ENCODE measurements at regions not wholly inside any gene's neighbourhood (a gene's known extent, or its start where the extent isn't known, plus 50 kb on each side); places are given as distances from the start of the nearest gene placed in this dataset.

DNA sequence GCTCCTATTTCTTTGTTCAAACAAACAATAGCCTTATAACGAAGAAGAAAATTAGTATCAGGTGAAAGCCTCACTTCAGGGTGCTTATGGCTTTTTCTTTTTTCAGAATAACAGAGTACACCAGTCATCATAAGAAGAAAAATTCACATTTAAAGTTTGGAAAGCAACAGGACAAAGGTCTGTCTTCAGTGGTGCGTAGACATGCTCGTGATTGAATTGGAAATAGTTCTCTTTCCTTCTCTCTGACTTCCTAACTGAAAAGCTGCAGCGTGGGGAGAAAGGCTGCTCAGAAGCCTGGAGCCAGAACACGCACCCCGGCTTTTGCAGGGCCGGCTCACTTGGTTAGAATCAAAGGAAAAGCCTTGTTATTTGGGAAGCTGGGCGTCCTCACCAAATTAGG lies 127.6 kb upstream of the ZNF516 start:
- no peaks in the 10 kb centered on the region for H3K4me1 ChIP-seq (ENCODE audit: insufficient read depth, low read length)
- DNase-seq = no peak
- peaks cover 2% of the 10 kb centered on the region for H3K27me3 ChIP-seq (ENCODE audit: insufficient read depth, low read length, poor library complexity)
- no peaks in the 10 kb centered on the region for H3K9me3 ChIP-seq (ENCODE audit: insufficient read depth, low read length, severe bottlenecking)
- ATAC-seq (ENCODE audit: insufficient read depth, low read depth) = no peak
- TF ChIP-seq EZH2 (IDR thresholded peaks at IDR 0.05; ENCODE audit: borderline replicate concordance, low read depth, low read length, severe bottlenecking) = no peak
- TF ChIP-seq, protein P1, sequence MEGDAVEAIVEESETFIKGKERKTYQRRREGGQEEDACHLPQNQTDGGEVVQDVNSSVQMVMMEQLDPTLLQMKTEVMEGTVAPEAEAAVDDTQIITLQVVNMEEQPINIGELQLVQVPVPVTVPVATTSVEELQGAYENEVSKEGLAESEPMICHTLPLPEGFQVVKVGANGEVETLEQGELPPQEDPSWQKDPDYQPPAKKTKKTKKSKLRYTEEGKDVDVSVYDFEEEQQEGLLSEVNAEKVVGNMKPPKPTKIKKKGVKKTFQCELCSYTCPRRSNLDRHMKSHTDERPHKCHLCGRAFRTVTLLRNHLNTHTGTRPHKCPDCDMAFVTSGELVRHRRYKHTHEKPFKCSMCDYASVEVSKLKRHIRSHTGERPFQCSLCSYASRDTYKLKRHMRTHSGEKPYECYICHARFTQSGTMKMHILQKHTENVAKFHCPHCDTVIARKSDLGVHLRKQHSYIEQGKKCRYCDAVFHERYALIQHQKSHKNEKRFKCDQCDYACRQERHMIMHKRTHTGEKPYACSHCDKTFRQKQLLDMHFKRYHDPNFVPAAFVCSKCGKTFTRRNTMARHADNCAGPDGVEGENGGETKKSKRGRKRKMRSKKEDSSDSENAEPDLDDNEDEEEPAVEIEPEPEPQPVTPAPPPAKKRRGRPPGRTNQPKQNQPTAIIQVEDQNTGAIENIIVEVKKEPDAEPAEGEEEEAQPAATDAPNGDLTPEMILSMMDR (IDR thresholded peaks at IDR 0.05; ENCODE audit: borderline replicate concordance, extremely low read depth, low read length, poor library complexity, severe bottlenecking) = no peak
- no peak overlapping the region for H3K4me2 ChIP-seq (ENCODE audit: insufficient read depth, low read length)
- no peaks in the 10 kb centered on the region for H3K36me3 ChIP-seq (ENCODE audit: insufficient read depth, low read length)
- no peaks in the 10 kb centered on the region for H3K79me2 ChIP-seq (ENCODE audit: insufficient read depth, low read length)
- H3K9ac ChIP-seq (ENCODE audit: low read depth, low read length) = no peak overlapping the region
- H3K27ac ChIP-seq (ENCODE audit: low read length) = no peak overlapping the region
- H3K4me3 ChIP-seq (ENCODE audit: low read depth in 1 of 2, low read length in 2 of 2) = no peak overlapping the region
- no peak overlapping the region for H2AFZ ChIP-seq (ENCODE audit: low read depth, low read length)
- H4K20me1 ChIP-seq (ENCODE audit: insufficient read depth, low read length) = no peaks in the 10 kb centered on the region

DNA sequence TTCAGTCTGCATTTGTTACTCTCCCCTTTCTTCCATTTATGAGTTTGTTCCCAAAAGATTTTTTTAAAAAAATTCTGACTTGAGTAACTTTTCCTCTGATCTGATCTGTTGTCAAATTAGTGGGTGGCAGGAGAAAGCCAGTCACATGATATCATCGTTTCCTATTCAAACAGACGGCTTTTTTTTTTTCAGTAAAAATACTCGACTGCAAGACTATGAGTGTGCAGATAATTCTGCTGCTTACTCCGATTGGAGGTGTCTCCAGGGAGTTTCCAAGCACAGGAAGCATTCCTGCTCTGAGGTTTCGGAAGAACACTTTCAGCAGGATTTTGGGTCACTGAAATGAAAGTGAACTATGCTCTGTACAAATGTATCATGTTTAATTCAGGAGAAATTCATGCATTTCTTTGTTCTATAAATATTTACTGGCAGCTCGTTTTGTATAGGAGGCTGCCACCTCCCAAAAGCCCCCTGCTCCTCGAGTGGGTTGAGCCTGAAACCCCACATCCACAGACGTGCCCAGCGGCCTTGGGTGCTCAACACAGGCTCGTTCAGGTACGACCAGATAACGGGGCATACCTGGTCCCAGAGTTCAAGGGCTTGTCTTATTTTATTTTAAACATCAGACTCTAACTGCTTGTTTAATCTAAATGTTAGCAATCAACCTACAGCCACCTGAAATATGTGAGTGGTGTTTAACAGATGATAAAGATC lies 126.9 kb upstream of the ZNF516 start:
- Histone ChIP-seq H3K9ac (ENCODE audit: low read depth, low read length) (no peak overlapping the region), H3K4me3 (ENCODE audit: low read depth in 1 of 2, low read length in 2 of 2) (no peak overlapping the region), H3K27ac (ENCODE audit: low read length) (no peak overlapping the region), H3K36me3 (ENCODE audit: insufficient read depth, low read length) (no peaks in the 10 kb centered on the region), H4K20me1 (ENCODE audit: insufficient read depth, low read length) (no peaks in the 10 kb centered on the region), H3K9me3 (ENCODE audit: insufficient read depth, low read length, severe bottlenecking) (no peaks in the 10 kb centered on the region), H2AFZ (ENCODE audit: low read depth, low read length) (no peak overlapping the region), H3K4me2 (ENCODE audit: insufficient read depth, low read length) (no peak overlapping the region), H3K4me1 (ENCODE audit: insufficient read depth, low read length) (no peaks in the 10 kb centered on the region), H3K79me2 (ENCODE audit: insufficient read depth, low read length) (no peaks in the 10 kb centered on the region), H3K27me3 (ENCODE audit: insufficient read depth, low read length, poor library complexity) (peaks cover 2% of the 10 kb centered on the region)
- no peak for DNase-seq
- TF ChIP-seq, protein P1 (IDR thresholded peaks at IDR 0.05; ENCODE audit: borderline replicate concordance, extremely low read depth, low read length, poor library complexity, severe bottlenecking) = no peak
- TF ChIP-seq EZH2 (IDR thresholded peaks at IDR 0.05; ENCODE audit: borderline replicate concordance, low read depth, low read length, severe bottlenecking) = no peak
- no peak for ATAC-seq (ENCODE audit: insufficient read depth, low read depth)

DNA sequence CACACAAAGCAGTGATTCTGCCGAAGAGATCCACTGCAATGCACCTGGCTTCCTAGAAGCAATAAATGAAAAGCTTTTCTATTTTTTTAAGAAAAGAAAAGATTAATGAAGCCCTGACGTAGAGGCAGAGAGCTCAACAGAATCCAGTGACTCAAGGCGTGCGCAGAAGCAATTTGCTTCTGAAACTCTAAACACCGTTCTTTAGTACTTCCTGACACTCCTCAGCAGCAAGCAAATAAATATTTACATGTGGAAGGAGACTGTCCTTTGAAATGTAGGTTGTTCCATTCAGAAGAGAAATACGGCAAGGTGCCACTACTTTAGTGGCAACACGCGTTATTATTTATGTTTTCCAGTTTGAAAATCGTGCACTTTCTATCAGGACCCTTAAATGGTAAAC lies 126.2 kb upstream of the ZNF516 start:
- H3K36me3 ChIP-seq (ENCODE audit: insufficient read depth, low read length) = no peaks in the 10 kb centered on the region
- H3K27me3 ChIP-seq (ENCODE audit: insufficient read depth, low read length, poor library complexity) = peaks cover 2% of the 10 kb centered on the region
- ATAC-seq (ENCODE audit: insufficient read depth, low read depth) = no peak
- no peak overlapping the region for H3K27ac ChIP-seq (ENCODE audit: low read length)
- H3K4me2 ChIP-seq (ENCODE audit: insufficient read depth, low read length) = no peak overlapping the region
- no peaks in the 10 kb centered on the region for H4K20me1 ChIP-seq (ENCODE audit: insufficient read depth, low read length)
- no peak overlapping the region for H3K4me3 ChIP-seq (ENCODE audit: low read depth in 1 of 2, low read length in 2 of 2)
- H3K4me1 ChIP-seq (ENCODE audit: insufficient read depth, low read length) = no peaks in the 10 kb centered on the region
- H3K79me2 ChIP-seq (ENCODE audit: insufficient read depth, low read length) = no peaks in the 10 kb centered on the region
- H2AFZ ChIP-seq (ENCODE audit: low read depth, low read length) = no peak overlapping the region
- no peak for TF ChIP-seq EZH2 (IDR thresholded peaks at IDR 0.05; ENCODE audit: borderline replicate concordance, low read depth, low read length, severe bottlenecking)
- TF ChIP-seq, protein P1 (IDR thresholded peaks at IDR 0.05; ENCODE audit: borderline replicate concordance, extremely low read depth, low read length, poor library complexity, severe bottlenecking) = no peak
- H3K9ac ChIP-seq (ENCODE audit: low read depth, low read length) = no peak overlapping the region
- no peak for DNase-seq
- no peaks in the 10 kb centered on the region for H3K9me3 ChIP-seq (ENCODE audit: insufficient read depth, low read length, severe bottlenecking)

All from DND-41 (cell line).